Esophagus muscularis mucosa (tissue), 4 donors: ENCODE measurements at regions not wholly inside any gene's neighbourhood (a gene's known extent, or its start where the extent isn't known, plus 50 kb on each side); places are given as distances from the start of the nearest gene placed in this dataset.

ENCODE experiments used
- DNase-seq: peaks from one replicate; pipeline ENCODE4 v3.0.0-alpha.2; 2017; ENCODE audit errors: extremely low spot score
- H3K27ac ChIP-seq, 4 donors: fragments of 200-600 bp; sonication (generic); replicated peaks in 1 of 4; 1 replicate in 3 of 4; 2 replicates in 1 of 4; pipeline ENCODE4 v1.5.1; 2016 to 2019; ENCODE audit warnings: mild to moderate bottlenecking in 1 of 4
- H3K27me3 ChIP-seq, 4 donors: fragments of 200-600 bp; sonication (generic); one replicate each; pipeline versions ENCODE4 v1.5.1 to v1.6.0; 2016 to 2019
- H3K36me3 ChIP-seq, 4 donors: fragments of 200-600 bp; sonication (generic); one replicate each; pipeline ENCODE4 v1.5.1; 2016 to 2019
- H3K4me1 ChIP-seq, 4 donors: fragments of 200-600 bp; sonication (generic); one replicate each; pipeline ENCODE4 v1.5.1; 2016 to 2019
- H3K4me3 ChIP-seq, 4 donors: fragments of 200-600 bp; sonication (generic); 1 replicate in 2 of 4; 2 replicates in 2 of 4; pipeline ENCODE4 v1.5.1; 2016 to 2019; ENCODE audit warnings: mild to moderate bottlenecking in 4 of 4, moderate library complexity in 1 of 4
- H3K9me3 ChIP-seq, 4 donors: fragments of 200-600 bp; sonication (generic); 1 replicate in 3 of 4; 2 replicates in 1 of 4; pipeline ENCODE4 v1.5.1; 2016 to 2019
- CTCF ChIP-seq, 3 experiments: fragments of 200-600 bp in 2 of 3; fragments of 450-650 bp in 1 of 3; sonication (generic) in 2 of 3; IDR thresholded peaks; one replicate each; pipeline ENCODE4 v1.5.1; 2017 to 2019; ENCODE audit warnings: antibody characterized with exemption in 3 of 3, mild to moderate bottlenecking in 2 of 3, moderate library complexity in 1 of 3
- EP300 ChIP-seq: sonication (generic); formaldehyde crosslinking; IDR thresholded peaks from one replicate; pipeline ENCODE4 v1.6.1; 2017; ENCODE audit warnings: antibody characterized with exemption
- POLR2A ChIP-seq: fragments of 450-650 bp; IDR thresholded peaks from one replicate; pipeline ENCODE4 v1.6.1; 2017; ENCODE audit warnings: antibody characterized with exemption, moderate library complexity, mild to moderate bottlenecking, low read depth
- POLR2AphosphoS5 ChIP-seq, 2 donors: sonication (generic); formaldehyde crosslinking; IDR thresholded peaks; one replicate each; pipeline ENCODE4 v1.6.1; 2017; ENCODE audit warnings: antibody characterized with exemption in 2 of 2
- WGBS: methylation state at CpG from one replicate; pipeline ENCODE4 v1.1.5; 2018; 5-methylcytosine and 5-hydroxymethylcytosine counted together
- intact Hi-C: fragments of 100-400 bp; cut with DNase I; formaldehyde crosslinking; loops from one replicate; pipeline ENCODE4 v1.15.1; 2023

- 86% methylated on average over 3 of the region's 3 CpGs for WGBS
- H3K27me3 ChIP-seq: peaks cover 0 to 70% (median 0%) of the 10 kb centered on the region in 4 donors
Measured at GRCh38 chr22:22092101-22092500, 109.5 kb upstream of the TOP3B start.

GRCh38 chr22:22091400-22091878 lies 108.9 kb upstream of the TOP3B start:
- Histone ChIP-seq H3K36me3 (no peaks in the 10 kb centered on the region), H3K4me3 (no peak overlapping the region), H3K27ac (no peak overlapping the region), H3K9me3 (no peaks in the 10 kb centered on the region), H3K27me3 (peaks cover 0 to 70% (median 0%) of the 10 kb centered on the region in 4 donors), H3K4me1 (no peaks in the 10 kb centered on the region)
- peak; percentile 79 for DNase-seq
- 92% methylated on average over 6 of the region's 6 CpGs for WGBS
- TF ChIP-seq POLR2AphosphoS5 (IDR thresholded peaks at IDR 0.05): no peak
- no peak for TF ChIP-seq POLR2A
- TF ChIP-seq CTCF (IDR thresholded peaks at IDR 0.05): no peak
- no peak for TF ChIP-seq EP300
- intact Hi-C loops: no loop called here

More at GRCh38 chr22:22092101-22092500, 109.5 kb upstream of the TOP3B start:
- H3K4me1 ChIP-seq: no peaks in the 10 kb centered on the region
- no peak overlapping the region for H3K27ac ChIP-seq
- H3K36me3 ChIP-seq: no peaks in the 10 kb centered on the region
- TF ChIP-seq POLR2A (no peak), EP300 (no peak), POLR2AphosphoS5 (IDR thresholded peaks at IDR 0.05) (no peak), CTCF (IDR thresholded peaks at IDR 0.05) (no peak)
- no peak overlapping the region for H3K4me3 ChIP-seq
- intact Hi-C loops: no loop called here
- H3K9me3 ChIP-seq: no peaks in the 10 kb centered on the region
- peak; percentile 3 for DNase-seq

GRCh38 chr22:22090650-22091399 lies 108.2 kb upstream of the TOP3B start:
- Histone ChIP-seq H3K4me3 (no peak overlapping the region), H3K9me3 (no peaks in the 10 kb centered on the region), H3K36me3 (no peaks in the 10 kb centered on the region), H3K27ac (no peak overlapping the region), H3K4me1 (no peaks in the 10 kb centered on the region), H3K27me3 (peaks cover 0 to 64% (median 0%) of the 10 kb centered on the region in 4 donors)
- 54% methylated on average over 10 of the region's 10 CpGs for WGBS
- DNase-seq: peak; percentile 3
- intact Hi-C loops: no loop called here
- TF ChIP-seq POLR2AphosphoS5 (IDR thresholded peaks at IDR 0.05) (no peak), EP300 (no peak), CTCF (IDR thresholded peaks at IDR 0.05) (no peak), POLR2A (no peak)

- Histone ChIP-seq H3K27me3 (peaks cover 0 to 57% (median 0%) of the 10 kb centered on the region in 4 donors), H3K4me3 (no peak overlapping the region), H3K36me3 (no peaks in the 10 kb centered on the region), H3K9me3 (no peaks in the 10 kb centered on the region), H3K27ac (no peak overlapping the region), H3K4me1 (no peaks in the 10 kb centered on the region)
- TF ChIP-seq CTCF (IDR thresholded peaks at IDR 0.05) (no peak), POLR2A (no peak), EP300 (no peak)
- 67% methylated on average over 3 of the region's 3 CpGs for WGBS
- peak; percentile 62 for DNase-seq
- intact Hi-C loops: no loop called here
Measured at GRCh38 chr22:22089459-22090308, 107.1 kb upstream of the TOP3B start.
